Common myeloid progenitor, CD34-positive (primary cell): ENCODE measurements at regions not wholly inside any gene's neighbourhood (a gene's known extent, or its start where the extent isn't known, plus 50 kb on each side); places are given as distances from the start of the nearest gene placed in this dataset.
"Not testable (repeated sequence)": the region's sequence is repeated elsewhere in the genome, so short reads cannot be mapped to it uniquely, and the experiment has no call there.

Source experiments
- CTCF ChIA-PET: fragments of 350-600 bp; sonication (Branson Sonifier 250); formaldehyde crosslinking; loops from one replicate; lab custom pipeline; 2021; ENCODE audit warnings: antibody characterized with exemption; lab: Charles Lee
- POLR2A ChIA-PET: fragments of 350-600 bp; sonication (Branson Sonifier 250); formaldehyde crosslinking; loops from one replicate; lab custom pipeline; 2021; ENCODE audit warnings: antibody characterized with exemption; lab: Charles Lee
- DNase-seq, 3 donors: peaks; one replicate each; pipeline versions ENCODE4 v3.0.0 to v3.0.0-alpha.2; 2013
- H3K27ac ChIP-seq, 2 experiments: 1 replicate in 1 of 2; 2 replicates in 1 of 2; pipeline ENCODE4 v1.7.0; 2013; ENCODE audit warnings: inconsistent platforms in 2 of 2, low read length in 2 of 2, mild to moderate bottlenecking in 2 of 2, low read depth in 1 of 2, moderate library complexity in 1 of 2; ENCODE audit not compliant: severe bottlenecking in 2 of 2, insufficient read depth in 1 of 2, poor library complexity in 1 of 2
- H3K27me3 ChIP-seq, 5 experiments: replicated peaks in 2 of 5; 1 replicate in 3 of 5; 2 replicates in 2 of 5; pipeline versions ENCODE4 v1.6.1 to v1.7.0; 2013; ENCODE audit warnings: low read length in 4 of 5, mild to moderate bottlenecking in 2 of 5, moderate library complexity in 2 of 5, inconsistent platforms in 1 of 5; ENCODE audit not compliant: insufficient read depth in 5 of 5, control insufficient read depth in 4 of 5
- H3K36me3 ChIP-seq, 4 experiments: 1 replicate in 2 of 4; 2 replicates in 2 of 4; pipeline versions ENCODE4 v1.6.1 to v1.7.0; 2013; ENCODE audit warnings: low read length in 3 of 4, control low read depth in 1 of 4, mild to moderate bottlenecking in 1 of 4; ENCODE audit not compliant: control insufficient read depth in 4 of 4, insufficient read depth in 4 of 4
- H3K4me1 ChIP-seq, 4 experiments: 1 replicate in 3 of 4; 2 replicates in 1 of 4; pipeline versions ENCODE4 v1.6.1 to v1.7.1; 2013; ENCODE audit warnings: low read length in 3 of 4, mild to moderate bottlenecking in 3 of 4, control low read depth in 1 of 4, inconsistent platforms in 1 of 4, moderate library complexity in 1 of 4; ENCODE audit not compliant: control insufficient read depth in 4 of 4, insufficient read depth in 4 of 4; ENCODE audit errors: control extremely low read depth in 1 of 4
- H3K4me3 ChIP-seq, 7 experiments: 1 replicate in 4 of 7; 2 replicates in 3 of 7; pipeline versions ENCODE4 v1.5.1 to v1.7.0; 2013; ENCODE audit warnings: mild to moderate bottlenecking in 7 of 7, low read length in 6 of 7, moderate library complexity in 6 of 7, inconsistent platforms in 2 of 7, low read depth in 2 of 7, control low read depth in 1 of 7; ENCODE audit not compliant: insufficient read depth in 4 of 7, control insufficient read depth in 1 of 7; ENCODE audit errors: extremely low read depth in 1 of 7
- H3K9me3 ChIP-seq, 5 experiments: 1 replicate in 4 of 5; 2 replicates in 1 of 5; pipeline versions ENCODE4 v1.6.1 to v1.7.1; 2013; ENCODE audit warnings: low read length in 4 of 5, mild to moderate bottlenecking in 2 of 5, inconsistent platforms in 1 of 5, low read depth in 1 of 5, moderate library complexity in 1 of 5; ENCODE audit not compliant: control insufficient read depth in 4 of 5, insufficient read depth in 2 of 5; ENCODE audit errors: control extremely low read depth in 1 of 5
- WGBS: methylation state at CpG from one replicate; pipeline ENCODE4 v1.1.5; 2013; ENCODE audit not compliant: insufficient coverage; 5-methylcytosine and 5-hydroxymethylcytosine counted together

GRCh38 chr1:30660241-30660640 lies 63.1 kb downstream of the MATN1 start:
- ChIA-PET POLR2A (no interaction called here), CTCF (no interaction called here)
- DNase-seq: no peak
- WGBS: 85% methylated on average over 8 of the region's 8 CpGs
- H3K27ac ChIP-seq: no peak overlapping the region
- peaks cover 0 to 7% (median 0%) of the 10 kb centered on the region in 5 experiments for H3K9me3 ChIP-seq
- no peak overlapping the region for H3K4me3 ChIP-seq
- no peaks in the 10 kb centered on the region for H3K4me1 ChIP-seq
- peaks cover 0 to 28% (median 0%) of the 10 kb centered on the region in 5 experiments for H3K27me3 ChIP-seq
- H3K36me3 ChIP-seq: no peaks in the 10 kb centered on the region

- Histone ChIP-seq H3K27ac (no peak overlapping the region), H3K36me3 (no peaks in the 10 kb centered on the region), H3K9me3 (peaks cover 0 to 7% (median 0%) of the 10 kb centered on the region in 5 experiments), H3K4me3 (no peak overlapping the region), H3K27me3 (peaks cover 0 to 28% (median 0%) of the 10 kb centered on the region in 5 experiments), H3K4me1 (no peaks in the 10 kb centered on the region)
- no peak for DNase-seq
- CTCF ChIA-PET: no interaction called here
- WGBS: 83% methylated on average over 6 of the region's 8 CpGs
- POLR2A ChIA-PET: no interaction called here
These were observed 63.7 kb downstream of the MATN1 start for GRCh38 chr1:30659702-30660101.

GRCh38 chr1:30658375-30658774 lies 65.0 kb downstream of the MATN1 start:
- H3K4me1 ChIP-seq, H3K4me3 ChIP-seq, CTCF ChIA-PET, DNase-seq, H3K9me3 ChIP-seq, H3K36me3 ChIP-seq, POLR2A ChIA-PET, H3K27ac ChIP-seq: not testable (repeated sequence)
- peaks cover 0 to 21% (median 0%) of the 10 kb centered on the region in 5 experiments for H3K27me3 ChIP-seq
- WGBS: 83% methylated on average over 1 of the region's 4 CpGs

- no peaks in the 10 kb centered on the region for H3K4me1 ChIP-seq
- peaks cover 0 to 21% (median 0%) of the 10 kb centered on the region in 5 experiments for H3K27me3 ChIP-seq
- H3K4me3 ChIP-seq: no peak overlapping the region
- WGBS: 95% methylated on average over 5 of the region's 8 CpGs
- H3K36me3 ChIP-seq: no peaks in the 10 kb centered on the region
- no peak overlapping the region for H3K27ac ChIP-seq
- peaks cover 0 to 7% (median 0%) of the 10 kb centered on the region in 5 experiments for H3K9me3 ChIP-seq
- no peak for DNase-seq
- ChIA-PET CTCF (no interaction called here), POLR2A (no interaction called here)
These were observed 65.4 kb downstream of the MATN1 start for GRCh38 chr1:30658014-30658336.

GRCh38 chr1:30657131-30658013 lies 66.0 kb downstream of the MATN1 start:
- Histone ChIP-seq H3K4me3 (no peak overlapping the region), H3K27me3 (peaks cover 0 to 24% (median 0%) of the 10 kb centered on the region in 5 experiments), H3K36me3 (no peaks in the 10 kb centered on the region), H3K4me1 (no peaks in the 10 kb centered on the region), H3K27ac (no peak overlapping the region), H3K9me3 (peaks cover 0 to 7% (median 0%) of the 10 kb centered on the region in 5 experiments)
- CTCF ChIA-PET: no interaction called here
- DNase-seq: no peak
- POLR2A ChIA-PET: no interaction called here
- WGBS: 71% methylated on average over 21 of the region's 22 CpGs

- DNase-seq: no peak
- ChIA-PET POLR2A (no interaction called here), CTCF (no interaction called here)
- Histone ChIP-seq H3K4me3 (no peak overlapping the region), H3K4me1 (no peaks in the 10 kb centered on the region), H3K27me3 (peaks cover 0 to 31% (median 0%) of the 10 kb centered on the region in 5 experiments), H3K27ac (no peak overlapping the region), H3K9me3 (peaks cover 0 to 7% (median 0%) of the 10 kb centered on the region in 5 experiments), H3K36me3 (no peaks in the 10 kb centered on the region)
- WGBS: 77% methylated on average over 26 of the region's 27 CpGs
These were observed 67.0 kb downstream of the MATN1 start for GRCh38 chr1:30656171-30656940.

GRCh38 chr1:30655672-30656071 lies 67.7 kb downstream of the MATN1 start:
- peaks cover 0 to 7% (median 0%) of the 10 kb centered on the region in 5 experiments for H3K9me3 ChIP-seq
- no peaks in the 10 kb centered on the region for H3K36me3 ChIP-seq
- no peaks in the 10 kb centered on the region for H3K4me1 ChIP-seq
- no peak overlapping the region for H3K4me3 ChIP-seq
- 94% methylated on average over 1 of the region's 3 CpGs for WGBS
- CTCF ChIA-PET: no interaction called here
- POLR2A ChIA-PET: no interaction called here
- peaks cover 0 to 35% (median 0%) of the 10 kb centered on the region in 5 experiments for H3K27me3 ChIP-seq
- H3K27ac ChIP-seq: no peak overlapping the region
- no peak for DNase-seq
